Renal pelvis (tissue), 1 donor: ENCODE measurements at regions not wholly inside any gene's neighbourhood (a gene's known extent, or its start where the extent isn't known, plus 50 kb on each side); places are given as distances from the start of the nearest gene placed in this dataset.
"Not testable (repeated sequence)": the region's sequence is repeated elsewhere in the genome, so short reads cannot be mapped to it uniquely, and the experiment has no call there.

ENCODE experiments used
- DNase-seq: peaks from one replicate; pipeline ENCODE4 v3.0.0-alpha.2; 2013

- no peak for DNase-seq
Observed at GRCh38 chrX:19172741-19173140, 50.5 kb upstream of the ADGRG2 start.

DNA sequence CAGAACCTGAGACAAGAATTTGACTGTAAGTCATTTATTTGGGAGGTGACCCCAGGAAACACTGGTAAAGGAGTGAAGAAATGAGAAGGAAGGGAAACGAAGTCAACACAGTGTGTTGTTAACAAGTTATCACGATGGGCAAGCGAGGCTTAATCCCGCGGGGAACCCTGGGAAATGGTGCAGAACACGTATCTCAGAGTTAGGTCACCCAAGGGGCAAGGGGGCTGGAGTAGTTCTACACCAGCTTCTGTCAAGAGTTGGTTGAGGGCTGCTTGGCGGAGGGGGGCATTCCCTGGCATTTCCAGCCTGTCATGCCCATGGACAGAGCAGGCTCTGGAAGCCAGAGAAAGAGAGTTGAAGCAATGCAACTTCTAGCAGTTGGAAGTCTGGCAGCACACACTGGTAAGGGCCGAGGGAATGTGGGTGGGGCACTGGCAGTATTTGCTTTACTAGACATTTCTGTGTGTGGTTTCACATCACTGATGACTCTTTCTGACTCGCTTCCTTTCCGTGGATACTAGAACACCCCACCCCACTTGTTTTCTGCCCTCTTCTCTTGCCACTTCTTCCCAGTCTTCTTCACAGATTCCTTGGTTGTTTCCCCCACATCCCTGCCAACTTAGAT, 52.2 kb upstream of the ADGRG2 start:
- no peak for DNase-seq

DNA sequence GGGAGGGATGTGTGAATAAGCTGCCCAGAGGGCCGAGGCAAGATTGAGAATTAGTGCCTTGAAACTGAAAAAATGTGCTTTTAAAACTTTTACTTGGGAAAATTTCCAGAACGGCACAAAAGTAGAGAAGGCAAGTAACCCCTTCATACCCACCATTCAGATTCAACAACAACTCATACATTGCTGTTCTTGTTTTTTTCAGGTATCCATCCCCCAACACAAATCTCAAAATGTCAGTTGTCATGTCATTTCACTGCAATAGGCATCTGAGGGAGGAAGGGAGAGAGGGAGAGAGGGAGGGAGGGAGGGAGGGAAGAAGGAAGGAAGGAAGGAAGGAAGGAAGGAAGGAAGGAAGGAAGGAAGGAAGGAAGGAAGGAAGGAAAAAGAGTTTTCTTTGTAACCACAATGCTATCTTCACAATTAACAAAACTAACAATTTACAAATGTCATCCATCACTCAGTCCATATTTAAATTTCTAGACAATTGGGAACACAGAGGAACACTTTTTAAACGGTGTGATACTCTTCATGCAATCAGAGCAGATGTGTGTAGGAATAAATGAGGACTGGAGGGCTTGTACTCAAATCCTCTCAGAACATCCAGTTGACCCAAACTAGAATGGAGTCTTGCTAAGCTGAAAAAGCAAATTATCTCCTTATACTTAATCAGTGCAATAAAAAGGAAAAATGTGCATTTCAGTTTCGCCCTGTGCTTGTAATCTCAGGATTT, 54.8 kb upstream of the ADGRG2 start:
- DNase-seq, result no peak

GRCh38 chrX:19177721-19178120, 55.5 kb upstream of the ADGRG2 start:
- peak; percentile 71 for DNase-seq

GRCh38 chrX:19178402-19178801, 56.1 kb upstream of the ADGRG2 start:
- DNase-seq, result no peak

GRCh38 chrX:19179389-19179788, 57.1 kb upstream of the ADGRG2 start:
- no peak for DNase-seq

GRCh38 chrX:19181345-19181744, 59.1 kb upstream of the ADGRG2 start:
- DNase-seq, result no peak

GRCh38 chrX:19182785-19183184, 60.5 kb upstream of the ADGRG2 start:
- no peak for DNase-seq

- DNase-seq, result no peak
Observed at GRCh38 chrX:19183761-19184477, 61.7 kb upstream of the ADGRG2 start.

- no peak for DNase-seq
Observed at GRCh38 chrX:19188566-19188965, 66.3 kb upstream of the ADGRG2 start.

DNA sequence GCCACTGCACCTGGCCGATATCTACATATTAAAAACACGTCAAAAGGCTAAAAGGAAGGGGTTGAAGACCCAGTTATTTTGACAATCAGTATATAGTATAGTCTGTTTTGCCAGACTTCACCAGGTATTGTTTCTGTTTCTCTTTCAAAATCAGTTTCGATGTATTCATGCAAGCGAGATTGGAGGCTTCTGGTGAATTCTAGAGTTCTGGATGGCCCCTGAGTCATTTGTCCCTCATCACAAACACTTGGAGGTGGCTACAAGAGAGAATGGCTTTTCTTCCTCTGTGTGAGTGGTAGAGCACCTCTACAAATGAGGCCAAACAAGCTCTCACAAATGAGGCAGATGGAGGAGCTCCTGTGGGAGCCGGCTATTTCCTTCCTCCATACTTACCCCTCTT, 68.6 kb upstream of the ADGRG2 start:
- DNase-seq, result no peak

GRCh38 chrX:19193565-19193964, 71.3 kb upstream of the ADGRG2 start:
- no peak for DNase-seq

GRCh38 chrX:19194285-19195242, 72.3 kb upstream of the ADGRG2 start:
- no peak for DNase-seq

GRCh38 chrX:19195243-19195610, 73.0 kb upstream of the ADGRG2 start:
- DNase-seq, result no peak

DNA sequence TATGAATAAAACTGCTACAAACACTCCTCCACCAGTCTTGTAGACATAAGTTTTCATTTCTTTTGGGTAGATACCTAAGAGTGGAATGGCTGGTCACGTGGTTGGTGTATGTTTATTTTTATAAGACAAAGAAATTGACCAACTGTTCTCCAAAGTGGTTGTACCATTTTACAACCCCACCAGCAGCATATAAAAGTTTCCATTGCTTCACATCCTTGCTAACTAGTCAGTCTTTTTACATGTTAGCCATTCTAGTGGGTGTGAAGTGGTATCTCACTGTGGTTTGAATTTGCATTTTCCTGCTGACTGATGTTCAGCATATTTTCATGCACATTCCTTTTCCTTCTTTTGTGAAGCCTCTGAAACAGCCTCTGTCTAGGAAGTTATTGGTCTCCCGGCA, 76.2 kb upstream of the ADGRG2 start:
- DNase-seq, result no peak

- no peak for DNase-seq
Observed at GRCh38 chrX:19202171-19202570, 79.9 kb upstream of the ADGRG2 start.

- DNase-seq, result no peak
Observed at GRCh38 chrX:19204636-19205035, 82.4 kb upstream of the ADGRG2 start.

DNA sequence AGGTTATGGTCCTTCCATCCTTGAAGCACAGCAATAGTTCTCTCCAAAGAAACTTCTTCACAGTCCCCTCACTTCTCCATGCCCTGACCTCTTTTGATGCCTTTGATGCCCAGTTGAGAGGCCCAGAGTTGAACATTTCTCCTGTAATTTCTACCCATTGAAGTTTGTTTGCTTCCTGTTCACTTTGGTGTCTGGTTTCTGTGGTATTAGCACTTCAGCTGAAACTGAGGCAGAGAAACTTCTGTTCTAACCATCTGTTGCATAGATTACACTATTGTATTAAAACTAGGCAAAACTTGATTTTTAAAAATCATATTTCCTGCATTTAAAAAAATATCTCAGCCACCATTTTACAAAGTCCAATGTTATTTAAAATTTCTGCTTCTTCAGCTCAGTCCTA, 89.8 kb upstream of the ADGRG2 start:
- no peak for DNase-seq

GRCh38 chrX:19213610-19214152, 91.4 kb upstream of the ADGRG2 start:
- no peak for DNase-seq

GRCh38 chrX:19214311-19214710, 92.0 kb upstream of the ADGRG2 start:
- DNase-seq, result peak; percentile 39

- DNase-seq, result peak; percentile 31
Observed at GRCh38 chrX:19225909-19226308, 103.6 kb upstream of the ADGRG2 start.

- not testable (repeated sequence) for DNase-seq
Observed at GRCh38 chrX:19229896-19230295, 107.6 kb upstream of the ADGRG2 start.
